WTC11 (cell line): ENCODE measurements at regions not wholly inside any gene's neighbourhood (a gene's known extent, or its start where the extent isn't known, plus 50 kb on each side); places are given as distances from the start of the nearest gene placed in this dataset.

Experiments used
- IRF1 ChIP-seq: sonication (generic); formaldehyde crosslinking; IDR thresholded peaks from 2 replicates; pipeline ENCODE4 v1.8.0; 2023; ENCODE audit warnings: missing genetic modification reagents
- TF ChIP-seq, protein P1 (sequence below): sonication (generic); formaldehyde crosslinking; conservative IDR thresholded peaks from 2 replicates; pipeline ENCODE4 v1.8.1; 2022; ENCODE audit warnings: mild to moderate bottlenecking, missing genetic modification reagents
- TF ChIP-seq, protein P2 (sequence below): sonication (generic); formaldehyde crosslinking; IDR thresholded peaks from 2 replicates; pipeline ENCODE4 v1.8.1; 2022; ENCODE audit warnings: low read depth, missing genetic modification reagents, borderline replicate concordance

DNA sequence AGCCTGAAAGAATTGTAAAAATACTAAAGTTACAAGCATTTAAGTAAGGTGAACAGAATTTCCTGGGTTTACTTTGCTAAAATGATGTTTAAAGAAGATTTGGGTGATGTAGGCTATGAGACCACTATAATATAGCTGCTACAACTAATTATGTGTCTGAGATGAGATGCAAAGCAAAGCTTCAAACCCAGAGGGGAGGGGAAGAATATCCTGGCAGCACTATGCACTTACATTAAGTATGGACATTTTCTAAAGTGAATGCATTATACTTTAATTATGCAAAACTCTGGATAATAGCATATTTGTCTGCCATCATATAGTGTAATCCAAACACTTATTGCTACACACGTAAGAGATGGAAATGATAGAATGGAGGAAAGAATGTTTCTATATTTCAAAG lies 1003.7 kb downstream of the GALC start:
- TF ChIP-seq IRF1 (CRISPR knock-in tag) = no peak
- TF ChIP-seq, protein P1, sequence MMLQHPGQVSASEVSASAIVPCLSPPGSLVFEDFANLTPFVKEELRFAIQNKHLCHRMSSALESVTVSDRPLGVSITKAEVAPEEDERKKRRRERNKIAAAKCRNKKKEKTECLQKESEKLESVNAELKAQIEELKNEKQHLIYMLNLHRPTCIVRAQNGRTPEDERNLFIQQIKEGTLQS (CRISPR knock-in tag) = no peak
- TF ChIP-seq, protein P2, sequence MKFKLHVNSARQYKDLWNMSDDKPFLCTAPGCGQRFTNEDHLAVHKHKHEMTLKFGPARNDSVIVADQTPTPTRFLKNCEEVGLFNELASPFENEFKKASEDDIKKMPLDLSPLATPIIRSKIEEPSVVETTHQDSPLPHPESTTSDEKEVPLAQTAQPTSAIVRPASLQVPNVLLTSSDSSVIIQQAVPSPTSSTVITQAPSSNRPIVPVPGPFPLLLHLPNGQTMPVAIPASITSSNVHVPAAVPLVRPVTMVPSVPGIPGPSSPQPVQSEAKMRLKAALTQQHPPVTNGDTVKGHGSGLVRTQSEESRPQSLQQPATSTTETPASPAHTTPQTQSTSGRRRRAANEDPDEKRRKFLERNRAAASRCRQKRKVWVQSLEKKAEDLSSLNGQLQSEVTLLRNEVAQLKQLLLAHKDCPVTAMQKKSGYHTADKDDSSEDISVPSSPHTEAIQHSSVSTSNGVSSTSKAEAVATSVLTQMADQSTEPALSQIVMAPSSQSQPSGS (CRISPR knock-in tag) = no peak
